GM19099 (cell line): ENCODE measurements at regions not wholly inside any gene's neighbourhood (a gene's known extent, or its start where the extent isn't known, plus 50 kb on each side); places are given as distances from the start of the nearest gene placed in this dataset.

Source experiments
- POLR2A ChIP-seq: IDR thresholded peaks from 3 replicates; pipeline ENCODE4 v1.6.1; 2011; ENCODE audit warnings: low read depth; ENCODE audit not compliant: insufficient read length; ENCODE audit errors: extremely low read depth

DNA sequence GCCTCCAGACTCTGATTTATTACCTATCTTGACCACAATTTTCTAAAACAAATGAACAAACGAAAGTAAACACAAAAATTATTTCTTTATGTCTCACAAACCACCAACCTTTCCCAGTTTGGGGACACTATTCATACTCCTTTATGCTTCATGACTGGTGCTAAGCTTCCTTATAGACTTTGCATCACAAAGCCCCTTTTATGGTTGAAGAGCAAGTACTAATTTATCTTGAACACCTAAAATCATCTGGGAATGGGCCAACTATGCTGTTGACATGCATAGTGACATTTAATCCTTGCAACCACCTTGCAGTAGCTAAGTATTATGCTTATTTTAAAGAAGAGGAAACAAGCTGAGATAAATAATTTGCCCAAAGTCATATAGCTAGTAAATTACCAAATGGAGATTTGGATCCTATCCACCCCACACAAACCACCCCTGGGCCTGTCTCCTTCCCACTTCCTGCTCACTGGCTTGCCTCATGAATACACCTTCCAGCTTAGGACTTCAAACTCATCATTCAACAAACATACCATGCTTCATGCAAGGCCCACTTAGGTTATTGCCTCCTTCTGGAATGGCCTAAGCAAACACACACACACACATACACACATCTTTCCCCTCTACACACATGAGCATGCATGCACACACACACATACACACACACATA lies 192.2 kb downstream of the PLPP3 start:
- TF ChIP-seq POLR2A: no peak

DNA sequence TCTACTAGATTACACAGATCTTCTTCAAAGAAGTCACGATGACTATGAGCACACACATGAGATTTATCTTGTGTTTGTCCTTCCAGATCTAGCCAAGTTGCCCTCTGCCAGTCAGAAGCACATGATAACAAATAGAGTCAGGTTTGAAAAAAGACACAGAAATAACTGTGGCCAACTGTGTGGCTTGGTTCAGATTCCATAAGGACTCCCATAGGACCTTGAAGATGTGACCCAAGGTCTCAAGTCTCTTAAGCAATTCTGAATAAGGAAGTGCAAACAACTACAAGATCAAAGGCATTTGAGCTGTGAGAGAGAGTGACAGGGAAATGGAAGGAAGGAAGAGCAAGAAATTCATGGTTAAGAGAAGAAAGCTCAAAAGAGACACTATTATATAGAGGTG lies 194.0 kb downstream of the PLPP3 start:
- TF ChIP-seq POLR2A: no peak

DNA sequence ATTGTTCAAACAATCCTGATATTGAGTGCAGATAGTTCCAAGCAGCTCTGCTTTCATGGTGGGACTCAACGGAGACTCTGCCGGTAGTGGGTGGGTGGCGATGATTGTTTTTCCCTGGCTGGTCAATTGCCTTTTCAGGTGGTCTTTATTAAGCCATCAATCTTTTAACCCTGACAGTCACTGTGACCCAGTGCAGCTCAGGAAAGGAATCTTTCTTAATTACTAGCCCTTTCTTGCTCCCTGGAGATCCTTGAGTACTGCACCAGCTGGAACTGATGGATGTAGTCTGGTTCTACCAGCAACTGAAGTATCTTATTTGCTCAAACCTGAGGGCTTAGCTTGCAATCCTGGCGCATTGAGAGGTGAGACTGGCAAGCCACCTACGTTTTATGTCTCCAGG lies 196.4 kb downstream of the PLPP3 start:
- no peak for TF ChIP-seq POLR2A

DNA sequence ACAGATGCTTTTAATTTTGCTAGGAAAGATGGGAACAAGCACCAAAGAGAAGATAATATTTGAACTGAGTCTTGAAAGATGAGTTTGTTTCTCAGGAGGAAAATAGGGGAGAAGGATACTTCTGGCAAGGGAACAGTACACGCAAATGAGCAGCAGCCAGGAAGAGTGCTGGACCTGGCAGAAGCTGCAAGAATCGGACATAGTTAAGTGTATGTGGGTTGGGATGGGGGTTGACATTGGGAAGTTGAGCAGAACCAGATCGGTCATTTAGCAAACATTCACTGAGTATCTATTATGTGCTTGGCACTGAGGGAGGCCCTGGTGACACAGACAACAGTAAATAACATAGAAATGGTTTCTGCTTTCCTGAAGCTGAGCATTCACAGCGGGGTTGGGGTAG lies 198.8 kb downstream of the PLPP3 start:
- TF ChIP-seq POLR2A: no peak

DNA sequence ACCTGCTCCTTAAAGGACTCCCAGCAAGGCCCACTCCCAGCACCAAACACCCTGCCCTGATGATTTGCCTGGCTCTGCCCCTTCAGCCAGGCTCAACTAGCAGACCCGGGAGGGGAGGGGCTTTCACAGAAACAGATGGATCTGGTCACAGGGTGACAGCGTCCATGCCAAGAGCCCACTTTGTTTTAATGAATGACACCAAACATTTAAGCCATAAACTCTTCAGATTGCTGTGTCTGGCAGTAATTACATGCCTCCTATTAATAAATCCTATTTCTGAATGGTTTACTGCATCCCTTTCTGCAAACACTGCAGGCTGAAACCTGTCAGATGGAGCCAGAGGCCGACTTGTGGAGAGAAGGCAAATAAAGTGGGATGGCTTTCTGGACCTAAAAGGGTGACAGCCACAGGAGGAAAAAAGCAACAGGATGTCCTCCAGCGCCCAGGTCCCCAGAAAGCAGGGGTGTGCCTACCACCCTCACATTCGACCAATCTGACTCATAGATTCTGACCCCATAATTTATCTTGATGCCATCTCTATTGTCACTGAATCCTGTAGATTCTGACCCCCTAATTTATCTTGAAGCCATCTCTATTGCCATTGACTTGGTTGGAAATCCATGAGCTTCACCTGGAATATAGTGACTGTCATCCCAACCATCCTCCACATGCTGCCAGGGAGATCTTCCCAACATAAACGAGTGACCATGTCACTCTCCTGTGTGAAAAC lies 200.9 kb downstream of the PLPP3 start:
- TF ChIP-seq POLR2A: no peak

DNA sequence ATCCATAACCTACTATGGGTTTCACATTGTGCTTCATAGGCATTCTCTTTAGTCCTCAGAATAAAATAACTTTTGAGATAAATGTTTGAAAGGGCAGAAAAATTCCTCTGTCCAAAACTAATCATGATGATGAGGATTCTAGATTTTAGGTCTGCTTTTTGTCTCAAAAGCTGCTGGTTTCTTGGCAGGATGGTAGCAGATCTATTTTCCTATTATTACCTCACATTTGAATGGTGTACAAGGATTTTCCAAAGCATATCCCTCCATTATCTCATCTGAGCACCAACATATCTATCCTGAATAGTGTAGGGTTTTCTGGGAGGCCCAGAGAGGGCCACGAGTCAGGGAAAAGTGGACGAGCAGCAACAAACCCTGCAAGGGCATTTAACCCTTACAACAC lies 201.9 kb downstream of the PLPP3 start:
- TF ChIP-seq POLR2A: no peak

DNA sequence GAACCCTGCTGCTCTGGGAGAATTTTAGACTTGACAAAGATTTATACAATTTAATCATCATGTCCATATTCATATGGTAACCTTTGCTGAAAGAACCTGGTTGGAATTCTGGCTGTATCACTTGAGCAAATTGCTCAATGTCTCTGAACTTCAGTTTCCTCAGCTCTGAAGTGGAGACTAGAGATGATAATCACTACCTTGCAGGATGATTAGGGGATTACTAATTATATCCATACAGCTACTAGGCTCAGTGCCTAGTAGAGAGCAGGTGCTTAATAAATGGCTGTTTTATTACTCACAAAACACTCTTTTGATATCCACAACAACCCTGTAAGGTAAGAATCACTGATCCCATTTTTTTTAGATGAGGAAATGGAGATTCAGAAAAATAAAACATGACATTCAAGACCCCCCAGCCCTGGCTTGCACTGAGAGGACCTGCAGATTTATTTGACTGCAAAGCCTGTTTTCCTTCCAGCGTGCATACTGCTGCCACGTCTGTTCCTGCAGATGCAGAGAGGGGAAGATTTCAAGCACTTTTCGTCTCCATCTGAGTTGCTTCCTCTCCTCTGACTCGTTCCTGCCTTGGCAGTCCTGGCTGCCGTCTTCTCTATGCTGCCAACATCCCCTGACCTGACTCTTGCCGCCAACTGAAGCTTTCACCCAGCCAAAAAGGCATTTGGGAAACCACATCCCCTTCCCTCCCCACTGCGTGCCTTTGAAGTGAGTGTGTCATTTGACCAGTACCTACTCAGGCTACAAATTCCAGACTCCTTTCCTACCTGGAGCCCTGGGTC lies 203.0 kb downstream of the PLPP3 start:
- no peak for TF ChIP-seq POLR2A

DNA sequence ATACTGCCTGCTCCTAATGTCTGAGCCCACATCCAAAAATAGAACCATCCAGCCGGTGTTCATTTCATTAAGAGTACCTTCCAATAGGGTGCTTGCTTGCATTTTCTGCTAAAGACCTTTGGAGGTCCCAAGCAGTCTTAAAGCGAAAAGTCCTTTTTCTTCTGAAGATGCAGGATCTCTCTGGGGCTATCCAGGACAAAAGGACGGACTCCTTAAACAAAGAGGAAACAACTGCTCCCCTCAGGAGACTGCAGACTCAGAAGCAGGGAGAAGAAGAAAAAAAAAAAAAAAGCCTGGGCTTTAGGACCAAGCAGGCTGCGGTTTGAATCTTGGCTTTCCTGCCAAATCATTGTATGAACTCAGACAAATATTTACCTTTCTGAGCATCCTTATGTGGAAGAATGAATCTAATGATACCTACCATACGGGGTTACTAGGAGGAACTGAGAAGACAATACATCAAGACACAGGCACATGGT lies 204.0 kb downstream of the PLPP3 start:
- TF ChIP-seq POLR2A: no peak

DNA sequence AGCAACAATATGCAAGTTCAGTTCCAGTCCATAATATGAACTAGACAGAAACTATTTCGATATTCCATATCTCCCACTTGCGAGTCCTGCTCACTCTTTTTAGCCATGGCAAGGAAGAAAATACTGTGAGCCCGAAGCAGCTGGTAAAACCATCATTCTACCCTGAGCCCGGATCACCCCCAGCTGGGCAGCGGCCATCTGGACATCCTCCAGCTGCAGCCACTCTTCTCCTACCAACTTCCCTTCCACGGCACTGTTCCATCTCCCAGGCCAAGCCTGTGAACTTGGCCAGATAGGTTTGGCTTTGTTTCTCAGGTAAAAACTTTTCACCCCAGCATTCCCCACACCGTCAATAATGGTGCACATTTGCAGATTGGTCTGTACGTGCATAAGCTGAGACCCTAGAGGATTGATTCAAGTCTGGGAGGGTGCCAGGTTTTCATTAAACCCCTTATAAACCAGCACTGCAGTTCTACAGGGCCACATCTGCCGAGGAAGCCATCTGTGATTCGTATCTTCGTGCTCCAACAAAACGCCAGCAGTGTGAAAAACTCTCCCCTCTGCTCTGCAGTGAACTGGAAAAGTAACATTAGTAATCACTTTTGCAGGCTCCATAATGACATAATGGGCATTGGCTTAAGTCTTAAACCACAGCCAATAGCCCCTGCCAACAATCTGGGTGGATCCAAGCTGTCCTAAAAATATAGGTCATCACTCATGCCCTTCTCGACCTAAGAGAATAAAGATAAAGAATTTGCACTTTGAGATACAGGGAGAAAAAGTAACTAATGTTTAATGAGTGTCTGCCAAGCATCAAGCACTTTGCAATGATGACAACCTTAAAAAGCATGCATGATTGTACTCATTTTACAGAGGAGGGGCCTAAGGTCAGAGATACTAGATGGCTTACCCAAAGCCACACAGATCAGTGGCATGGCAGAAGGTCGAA lies 205.1 kb downstream of the PLPP3 start:
- no peak for TF ChIP-seq POLR2A

DNA sequence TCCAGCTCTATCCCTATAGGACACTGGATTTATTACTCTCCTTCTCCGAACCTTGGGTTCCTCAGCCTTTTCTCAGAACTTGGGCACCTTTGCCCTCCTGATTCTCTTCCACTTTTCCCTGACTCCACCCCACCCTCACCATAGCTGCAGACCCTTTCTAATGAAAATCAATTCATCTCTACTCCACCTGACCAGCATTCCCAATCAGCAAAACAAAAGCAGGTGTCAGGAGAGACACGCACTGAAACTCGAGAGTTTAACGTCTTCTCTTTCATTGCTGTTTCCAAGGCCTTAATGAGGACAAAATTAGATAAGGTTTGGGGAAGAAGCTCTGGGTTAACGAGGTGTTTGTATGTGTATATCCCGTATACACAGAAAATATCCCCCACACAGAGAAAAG lies 208.8 kb downstream of the PLPP3 start:
- TF ChIP-seq POLR2A: no peak

DNA sequence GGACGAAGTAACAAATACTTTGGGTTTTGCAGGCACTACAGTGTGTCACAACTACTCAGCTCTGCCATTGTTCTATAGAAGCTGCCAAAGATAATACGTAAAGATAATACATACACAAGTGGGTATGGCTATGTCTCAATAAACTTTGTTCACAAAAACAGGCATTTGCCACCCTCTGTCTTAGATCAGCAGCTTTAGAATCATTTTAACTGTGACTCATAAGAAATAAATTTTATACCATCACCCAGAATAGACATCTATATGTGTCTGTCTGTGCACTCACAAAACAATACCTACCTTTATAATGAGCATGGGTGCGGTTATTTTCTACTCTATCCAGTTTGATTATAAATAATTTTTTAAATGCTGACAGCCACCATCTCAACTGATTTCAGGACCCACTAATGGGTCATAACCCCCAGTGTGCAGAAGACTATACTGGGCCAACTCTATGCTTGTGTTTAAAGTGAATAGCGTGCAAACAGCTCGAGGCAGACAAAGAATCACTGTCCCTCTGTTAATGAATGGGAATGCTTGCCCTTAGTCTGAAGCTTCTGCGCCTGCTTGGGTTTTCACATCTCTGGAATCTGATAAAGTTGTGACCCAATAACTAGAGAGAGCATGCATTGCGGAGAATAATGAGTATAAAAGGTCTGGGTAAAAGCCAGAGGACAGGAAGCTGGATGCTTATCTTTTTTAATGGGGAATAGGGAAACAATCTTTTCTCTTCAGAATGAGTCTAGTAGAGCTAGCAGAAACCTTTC lies 216.2 kb downstream of the PLPP3 start:
- no peak for TF ChIP-seq POLR2A

DNA sequence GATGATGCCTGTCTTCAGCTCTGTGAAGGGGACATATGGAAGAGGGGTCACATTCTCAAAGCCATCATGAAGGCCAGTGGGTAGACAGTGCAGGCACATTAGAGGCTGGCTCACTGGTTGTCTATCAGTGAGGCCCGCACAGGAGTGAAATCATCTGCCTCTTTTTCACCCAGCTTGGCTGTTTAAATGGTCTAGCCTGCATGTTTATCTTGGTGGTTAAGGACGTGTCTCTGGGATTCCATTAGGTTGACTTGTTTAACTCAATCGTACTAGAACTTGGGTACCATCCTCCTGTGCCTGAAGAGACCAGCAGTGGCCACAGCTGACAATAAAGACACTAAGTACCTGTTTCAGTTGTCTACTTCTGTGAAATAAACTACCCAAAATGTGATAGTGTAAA lies 219.3 kb downstream of the PLPP3 start:
- no peak for TF ChIP-seq POLR2A

DNA sequence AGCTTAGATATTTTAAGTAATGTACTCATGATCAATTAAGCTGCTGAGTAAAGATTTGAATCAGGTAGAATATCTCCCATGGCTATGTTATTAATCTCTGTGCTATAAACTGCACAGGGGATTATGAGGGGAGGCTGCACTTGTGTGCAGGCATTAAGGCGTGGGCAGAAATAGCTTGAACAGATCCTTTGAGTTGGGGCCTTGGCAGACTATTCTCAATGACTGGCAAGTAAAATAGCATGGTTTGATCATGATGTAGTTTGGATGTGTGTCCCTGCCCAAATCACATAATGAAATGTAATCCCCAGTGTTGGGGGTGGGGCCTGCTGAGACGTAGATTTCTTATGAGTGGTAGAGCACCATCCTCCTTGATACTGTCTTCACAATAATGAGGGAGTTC lies 220.3 kb downstream of the PLPP3 start:
- no peak for TF ChIP-seq POLR2A

DNA sequence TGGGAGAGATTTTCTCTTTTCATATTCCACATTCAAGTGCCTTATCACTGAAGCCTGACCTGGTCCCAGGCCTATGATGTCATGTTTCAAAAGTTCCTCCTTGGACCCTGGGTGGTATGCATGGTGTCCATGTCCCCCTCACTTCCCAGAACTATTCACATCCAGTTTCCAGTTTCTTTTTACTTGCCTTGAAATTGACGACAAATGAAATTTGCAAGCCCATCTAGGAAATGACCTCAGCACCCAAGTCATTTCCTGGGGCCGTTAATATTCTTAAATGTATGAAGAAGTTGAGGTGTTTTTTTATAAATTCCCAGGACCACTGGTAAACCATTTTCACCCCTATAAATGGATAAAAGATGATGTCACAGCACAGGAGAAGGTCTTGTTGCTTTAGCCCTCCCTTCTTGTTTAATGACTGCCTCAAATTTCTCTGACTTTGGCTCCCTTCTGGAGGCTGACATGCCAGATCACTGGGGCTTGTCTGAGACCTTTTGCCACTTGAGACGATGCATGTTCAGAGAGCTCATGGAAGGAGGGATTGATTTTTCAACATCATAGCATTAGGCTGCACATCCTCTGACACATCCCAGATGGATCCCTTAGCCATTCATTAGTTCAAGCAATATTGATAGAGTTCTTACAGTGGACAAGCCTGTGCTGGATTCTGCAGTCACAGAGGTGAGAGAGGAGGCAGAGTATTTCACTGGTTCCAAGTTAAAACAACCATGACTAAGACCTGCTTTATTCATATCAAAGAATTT lies 221.3 kb downstream of the PLPP3 start:
- no peak for TF ChIP-seq POLR2A
